ENCODE measurements at regions not wholly inside any gene's neighbourhood (a gene's known extent, or its start where the extent isn't known, plus 50 kb on each side); places are given as distances from the start of the nearest gene placed in this dataset.

DNA sequence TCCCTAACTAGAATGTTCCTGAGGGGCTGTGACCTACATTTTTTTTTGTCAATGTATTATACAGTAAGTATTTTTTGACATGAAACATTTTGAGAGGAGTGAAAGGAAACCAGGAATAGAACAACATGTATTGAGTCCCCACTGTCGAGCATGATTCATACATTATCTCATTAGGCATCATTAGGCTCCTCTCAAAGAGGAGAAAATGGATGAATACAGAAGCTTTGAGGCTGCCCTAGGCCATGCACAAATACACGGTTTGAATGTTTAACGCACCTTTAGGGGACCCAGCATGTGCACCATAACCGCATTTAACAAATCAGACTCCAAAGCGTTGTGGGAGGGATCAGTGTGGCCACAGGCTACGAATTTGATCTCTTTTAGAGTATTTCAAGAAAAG, 87.8 kb downstream of the TBXT start:
- TF ChIP-seq, protein P1, sequence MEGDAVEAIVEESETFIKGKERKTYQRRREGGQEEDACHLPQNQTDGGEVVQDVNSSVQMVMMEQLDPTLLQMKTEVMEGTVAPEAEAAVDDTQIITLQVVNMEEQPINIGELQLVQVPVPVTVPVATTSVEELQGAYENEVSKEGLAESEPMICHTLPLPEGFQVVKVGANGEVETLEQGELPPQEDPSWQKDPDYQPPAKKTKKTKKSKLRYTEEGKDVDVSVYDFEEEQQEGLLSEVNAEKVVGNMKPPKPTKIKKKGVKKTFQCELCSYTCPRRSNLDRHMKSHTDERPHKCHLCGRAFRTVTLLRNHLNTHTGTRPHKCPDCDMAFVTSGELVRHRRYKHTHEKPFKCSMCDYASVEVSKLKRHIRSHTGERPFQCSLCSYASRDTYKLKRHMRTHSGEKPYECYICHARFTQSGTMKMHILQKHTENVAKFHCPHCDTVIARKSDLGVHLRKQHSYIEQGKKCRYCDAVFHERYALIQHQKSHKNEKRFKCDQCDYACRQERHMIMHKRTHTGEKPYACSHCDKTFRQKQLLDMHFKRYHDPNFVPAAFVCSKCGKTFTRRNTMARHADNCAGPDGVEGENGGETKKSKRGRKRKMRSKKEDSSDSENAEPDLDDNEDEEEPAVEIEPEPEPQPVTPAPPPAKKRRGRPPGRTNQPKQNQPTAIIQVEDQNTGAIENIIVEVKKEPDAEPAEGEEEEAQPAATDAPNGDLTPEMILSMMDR (IDR thresholded peaks at IDR 0.05) = no peak
- TF ChIP-seq EP300 (IDR thresholded peaks at IDR 0.05) = no peak
- no peak for TF ChIP-seq POLR2A (IDR thresholded peaks at IDR 0.05)
